ENCODE measurements at regions not wholly inside any gene's neighbourhood (a gene's known extent, or its start where the extent isn't known, plus 50 kb on each side); places are given as distances from the start of the nearest gene placed in this dataset.

DNA sequence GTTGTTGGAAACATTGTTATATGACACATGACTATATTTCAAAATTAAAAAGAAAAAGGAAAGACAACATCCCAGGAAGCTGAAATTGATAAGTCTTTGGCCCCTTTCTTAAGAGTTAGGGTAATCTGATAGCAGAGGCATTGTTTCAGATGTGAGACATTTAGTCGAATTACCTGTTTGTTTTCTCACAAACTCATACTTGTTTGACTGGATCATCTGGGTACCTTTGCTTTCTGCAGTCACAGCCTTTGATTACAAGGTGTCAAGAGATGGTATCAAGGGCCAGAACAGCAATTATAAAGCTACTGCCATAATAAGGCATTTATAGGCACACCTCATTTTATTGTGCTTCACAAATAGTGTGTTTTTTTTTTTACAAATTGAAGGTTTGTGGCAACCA, 136.3 kb downstream of the DUSP10 start:
- DNase-seq: no peak
- H3K4me3 ChIP-seq (ENCODE audit: insufficient read depth, low read depth, low read length): no peak overlapping the region
- H3K36me3 ChIP-seq (replicated peaks; ENCODE audit: control insufficient read depth, insufficient read depth, low read length): no peaks in the 10 kb centered on the region
- no peaks in the 10 kb centered on the region for H3K27me3 ChIP-seq (ENCODE audit: control insufficient read depth, insufficient read depth, low read length)

DNA sequence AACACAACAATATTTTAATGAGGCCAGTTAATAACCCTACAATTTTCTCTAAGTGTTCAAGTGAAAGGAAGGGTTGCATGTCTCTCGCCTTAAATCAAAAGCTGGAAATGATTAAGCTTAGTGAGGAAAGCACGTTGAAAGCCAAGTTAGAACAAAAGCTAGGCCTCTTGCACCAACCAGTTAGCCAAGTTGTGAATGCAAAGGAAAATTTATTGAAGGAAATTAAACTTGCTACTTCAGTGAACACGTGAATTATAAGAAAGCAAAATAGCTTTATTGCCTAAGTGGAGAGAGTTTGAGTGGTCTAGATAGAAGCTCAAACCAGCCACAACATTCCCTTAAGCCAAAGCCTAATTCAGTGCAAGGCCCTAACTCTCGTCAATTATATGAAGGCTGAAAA, 135.6 kb downstream of the DUSP10 start:
- no peak for DNase-seq
- H3K36me3 ChIP-seq (replicated peaks; ENCODE audit: control insufficient read depth, insufficient read depth, low read length): no peaks in the 10 kb centered on the region
- H3K27me3 ChIP-seq (ENCODE audit: control insufficient read depth, insufficient read depth, low read length): no peaks in the 10 kb centered on the region
- H3K4me3 ChIP-seq (ENCODE audit: insufficient read depth, low read depth, low read length): no peak overlapping the region

DNA sequence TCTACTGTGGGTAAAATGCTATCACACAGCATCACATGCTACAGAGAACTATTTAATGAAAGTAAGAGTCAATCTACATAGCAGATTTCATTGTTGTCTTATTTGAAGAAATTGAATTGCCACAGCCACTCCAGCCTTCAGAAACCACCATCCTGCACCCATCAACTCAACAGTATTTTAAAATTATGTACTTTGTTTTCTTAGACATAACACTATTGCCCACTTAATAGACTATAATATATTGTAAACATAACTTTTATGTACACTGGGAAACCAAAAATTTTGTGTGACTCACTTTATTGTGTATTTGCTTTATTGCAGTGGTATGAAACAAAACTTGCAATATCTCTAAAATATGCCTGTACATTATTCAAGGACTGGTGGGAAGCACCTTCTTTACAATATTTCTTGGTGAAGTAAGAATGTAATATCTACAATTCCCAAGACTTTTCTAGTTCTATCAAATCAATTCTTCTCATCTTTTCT, 133.0 kb downstream of the DUSP10 start:
- no peak for DNase-seq
- no peaks in the 10 kb centered on the region for H3K27me3 ChIP-seq (ENCODE audit: control insufficient read depth, insufficient read depth, low read length)
- H3K4me3 ChIP-seq (ENCODE audit: insufficient read depth, low read depth, low read length): no peak overlapping the region
- H3K36me3 ChIP-seq (replicated peaks; ENCODE audit: control insufficient read depth, insufficient read depth, low read length): no peaks in the 10 kb centered on the region

DNA sequence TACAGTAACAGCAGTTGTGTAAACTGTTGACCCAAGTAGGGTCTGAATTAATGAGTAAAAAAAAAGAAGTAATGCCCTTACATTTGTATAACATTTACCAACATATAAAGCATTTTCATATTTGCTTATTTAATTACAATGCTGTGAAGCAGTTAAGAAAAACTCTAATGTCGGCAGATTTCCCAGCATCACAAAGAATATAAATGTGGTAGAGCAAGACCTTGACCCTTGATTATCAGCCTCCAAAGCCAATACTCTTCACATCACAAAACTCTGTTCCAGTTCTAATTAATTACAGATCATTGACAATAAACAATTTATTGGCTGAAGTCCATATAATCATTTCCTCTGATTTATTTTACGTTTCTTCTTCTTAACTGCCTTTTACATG, 130.2 kb downstream of the DUSP10 start:
- no peaks in the 10 kb centered on the region for H3K27me3 ChIP-seq (ENCODE audit: control insufficient read depth, insufficient read depth, low read length)
- H3K4me3 ChIP-seq (ENCODE audit: insufficient read depth, low read depth, low read length): no peak overlapping the region
- no peaks in the 10 kb centered on the region for H3K36me3 ChIP-seq (replicated peaks; ENCODE audit: control insufficient read depth, insufficient read depth, low read length)
- no peak for DNase-seq

DNA sequence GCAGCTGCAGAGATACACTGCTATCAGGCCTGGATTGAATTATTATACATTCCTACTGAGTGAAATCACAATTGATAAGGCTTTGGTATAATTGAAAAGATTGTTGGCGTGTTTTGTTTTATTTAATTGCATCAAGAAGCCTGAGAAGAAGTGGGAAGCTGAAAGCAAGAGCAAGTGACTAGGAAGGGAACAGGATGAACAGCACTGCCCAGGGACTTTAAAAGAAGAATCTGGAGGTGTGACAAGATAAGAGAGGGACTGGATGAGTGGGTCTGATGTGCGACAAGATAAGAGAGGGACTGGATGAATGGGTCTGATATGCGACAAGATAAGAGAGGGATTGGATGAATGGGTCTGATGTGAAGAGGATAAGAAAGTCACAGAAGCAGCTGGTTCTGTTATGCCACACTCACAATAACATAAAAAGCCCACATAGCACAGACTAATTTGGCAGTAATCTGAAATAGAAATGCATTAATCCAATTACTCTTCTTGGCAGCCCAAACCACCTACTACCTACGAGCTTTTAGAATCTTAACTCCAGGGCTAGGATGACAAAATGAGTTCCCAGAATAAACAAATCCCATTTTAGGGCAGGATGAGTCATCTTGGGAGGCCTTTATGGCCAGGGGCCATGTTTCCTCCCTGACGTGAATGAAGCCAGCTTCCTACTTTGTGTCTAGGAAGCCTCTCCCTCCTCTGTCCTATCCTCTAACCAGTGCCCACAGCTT, 129.7 kb downstream of the DUSP10 start:
- no peak overlapping the region for H3K4me3 ChIP-seq (ENCODE audit: insufficient read depth, low read depth, low read length)
- no peaks in the 10 kb centered on the region for H3K27me3 ChIP-seq (ENCODE audit: control insufficient read depth, insufficient read depth, low read length)
- no peak for DNase-seq
- H3K36me3 ChIP-seq (replicated peaks; ENCODE audit: control insufficient read depth, insufficient read depth, low read length): no peaks in the 10 kb centered on the region

DNA sequence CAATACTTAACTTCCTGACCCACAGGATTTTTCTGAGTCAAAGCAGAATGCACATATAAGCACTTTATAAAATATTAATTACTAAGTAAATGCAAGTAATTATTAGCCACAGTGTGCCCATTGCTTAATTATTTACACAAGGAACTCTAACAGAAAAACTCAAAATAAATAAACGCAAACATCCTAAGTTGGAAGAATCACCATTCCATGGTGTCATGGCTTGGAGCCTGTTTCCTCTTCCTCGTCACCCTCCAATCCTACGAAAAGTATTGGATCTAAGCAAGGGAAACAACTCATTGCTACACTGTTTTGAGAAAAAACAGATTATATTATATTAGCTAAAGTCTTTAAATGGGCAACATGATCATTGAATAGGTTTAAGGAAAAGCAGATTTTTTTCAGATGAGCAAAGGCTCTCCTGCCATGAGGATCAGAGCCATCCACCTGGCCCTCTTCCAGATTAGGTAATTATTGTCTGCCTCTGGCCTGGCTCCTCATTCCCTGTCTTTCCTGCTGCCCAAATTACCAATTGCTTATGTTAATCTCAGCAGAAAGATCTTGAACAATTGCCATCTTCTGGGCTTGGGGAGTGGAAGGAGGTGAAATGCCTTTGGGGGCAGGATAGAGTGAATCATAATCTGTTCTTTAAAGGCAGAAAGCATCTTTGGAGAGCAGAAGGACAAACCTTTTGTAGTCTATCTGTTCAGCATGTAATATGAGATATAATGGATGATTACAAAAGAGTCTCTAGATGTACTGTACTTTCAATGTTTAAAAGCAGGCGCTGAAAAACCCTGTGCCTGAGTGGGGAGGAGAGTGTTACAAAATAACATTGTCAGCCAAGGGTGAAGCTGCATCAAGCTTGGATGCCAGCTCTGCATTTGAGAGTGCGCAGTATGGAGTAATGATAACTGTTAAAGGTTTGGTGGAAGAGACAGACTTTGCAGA, 121.2 kb downstream of the DUSP10 start:
- H3K36me3 ChIP-seq (replicated peaks; ENCODE audit: control insufficient read depth, insufficient read depth, low read length): no peaks in the 10 kb centered on the region
- no peak overlapping the region for H3K4me3 ChIP-seq (ENCODE audit: insufficient read depth, low read depth, low read length)
- no peak for DNase-seq
- H3K27me3 ChIP-seq (ENCODE audit: control insufficient read depth, insufficient read depth, low read length): no peaks in the 10 kb centered on the region

DNA sequence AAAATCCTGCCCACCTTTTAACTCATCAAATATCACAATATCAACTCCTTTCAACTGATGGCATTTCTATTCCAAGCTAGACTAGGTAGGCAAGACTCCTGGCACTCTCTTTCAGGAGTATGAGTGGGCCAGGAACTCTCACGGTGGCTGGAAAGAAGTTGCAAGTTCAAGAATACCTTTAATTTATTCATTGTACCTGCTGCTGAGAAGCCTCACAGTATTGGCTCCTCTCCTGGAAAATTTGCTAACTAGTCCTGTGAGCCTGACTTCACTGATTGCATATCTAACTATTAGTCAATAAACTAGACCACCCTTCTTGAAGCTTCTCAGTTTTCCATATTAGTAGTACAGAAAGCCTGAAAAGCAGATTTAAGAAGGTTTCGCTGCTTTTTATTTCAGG, 120.2 kb downstream of the DUSP10 start:
- no peak overlapping the region for H3K4me3 ChIP-seq (ENCODE audit: insufficient read depth, low read depth, low read length)
- no peaks in the 10 kb centered on the region for H3K36me3 ChIP-seq (replicated peaks; ENCODE audit: control insufficient read depth, insufficient read depth, low read length)
- no peaks in the 10 kb centered on the region for H3K27me3 ChIP-seq (ENCODE audit: control insufficient read depth, insufficient read depth, low read length)
- DNase-seq: no peak

DNA sequence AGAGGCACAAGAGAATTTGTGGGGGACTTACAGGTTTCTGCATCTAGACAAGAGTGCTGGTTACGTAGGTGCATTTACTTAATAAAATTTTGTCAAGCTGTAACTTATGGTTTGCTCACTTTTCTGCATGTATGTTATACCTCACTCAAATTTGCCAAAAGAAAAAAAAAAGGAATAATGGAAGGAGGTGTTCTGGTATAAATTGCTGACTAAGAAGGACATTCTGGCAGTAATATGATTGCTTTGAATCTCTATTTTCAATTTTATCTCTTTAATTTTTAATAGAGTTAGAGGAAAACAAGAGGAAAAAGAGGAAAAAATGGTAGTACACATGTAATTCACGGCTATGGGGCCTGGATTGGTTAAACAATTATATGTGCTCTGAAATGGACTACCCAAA, 119.5 kb downstream of the DUSP10 start:
- Histone ChIP-seq H3K4me3 (ENCODE audit: insufficient read depth, low read depth, low read length) (no peak overlapping the region), H3K27me3 (ENCODE audit: control insufficient read depth, insufficient read depth, low read length) (no peaks in the 10 kb centered on the region), H3K36me3 (replicated peaks; ENCODE audit: control insufficient read depth, insufficient read depth, low read length) (no peaks in the 10 kb centered on the region)
- no peak for DNase-seq

DNA sequence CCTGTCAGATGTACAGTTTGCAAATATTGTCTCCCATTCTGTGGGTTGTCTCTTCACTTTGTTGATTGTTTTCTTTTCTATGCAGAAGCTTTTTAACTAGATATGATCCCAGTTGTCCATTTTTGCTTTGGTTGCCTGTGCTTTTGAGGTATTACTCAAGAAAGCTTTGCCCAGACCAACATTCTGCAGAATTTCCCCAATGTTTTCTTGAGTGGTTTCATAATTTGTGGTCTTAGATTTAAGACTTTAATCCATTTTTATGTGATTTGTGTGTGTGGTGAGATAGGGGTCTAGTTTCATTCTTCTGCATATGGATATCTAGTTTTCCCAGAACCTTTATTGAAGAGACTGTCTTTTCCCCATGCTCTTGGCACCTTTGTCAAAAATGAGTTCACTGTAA, 116.9 kb downstream of the DUSP10 start:
- no peaks in the 10 kb centered on the region for H3K36me3 ChIP-seq (replicated peaks; ENCODE audit: control insufficient read depth, insufficient read depth, low read length)
- no peaks in the 10 kb centered on the region for H3K27me3 ChIP-seq (ENCODE audit: control insufficient read depth, insufficient read depth, low read length)
- no peak for DNase-seq

DNA sequence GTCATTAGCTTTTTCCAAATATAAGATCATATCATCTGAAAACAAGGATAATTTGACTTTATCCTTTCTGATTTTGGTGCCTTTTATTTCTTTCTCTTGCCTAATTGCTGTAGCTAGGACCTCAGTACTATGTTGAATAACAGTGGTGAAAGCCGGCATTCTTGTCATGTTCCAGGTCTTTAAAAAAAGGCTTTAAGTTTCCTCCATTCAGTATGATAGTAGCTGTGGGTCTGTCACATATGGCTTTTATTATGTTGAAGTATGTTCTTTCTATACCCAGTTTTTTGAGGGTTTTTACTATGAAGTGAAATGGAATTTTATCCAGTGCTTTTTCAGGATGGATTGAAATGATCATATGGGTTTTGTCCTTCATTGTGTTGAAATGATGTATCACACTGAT, 115.8 kb downstream of the DUSP10 start:
- Histone ChIP-seq H3K36me3 (replicated peaks; ENCODE audit: control insufficient read depth, insufficient read depth, low read length) (no peaks in the 10 kb centered on the region), H3K27me3 (ENCODE audit: control insufficient read depth, insufficient read depth, low read length) (no peaks in the 10 kb centered on the region), H3K4me3 (ENCODE audit: insufficient read depth, low read depth, low read length) (no peak overlapping the region)
- no peak for DNase-seq

More for the DNA sequence above, 116.9 kb downstream of the DUSP10 start:
- no peak overlapping the region for H3K4me3 ChIP-seq (ENCODE audit: insufficient read depth, low read depth, low read length)

DNA sequence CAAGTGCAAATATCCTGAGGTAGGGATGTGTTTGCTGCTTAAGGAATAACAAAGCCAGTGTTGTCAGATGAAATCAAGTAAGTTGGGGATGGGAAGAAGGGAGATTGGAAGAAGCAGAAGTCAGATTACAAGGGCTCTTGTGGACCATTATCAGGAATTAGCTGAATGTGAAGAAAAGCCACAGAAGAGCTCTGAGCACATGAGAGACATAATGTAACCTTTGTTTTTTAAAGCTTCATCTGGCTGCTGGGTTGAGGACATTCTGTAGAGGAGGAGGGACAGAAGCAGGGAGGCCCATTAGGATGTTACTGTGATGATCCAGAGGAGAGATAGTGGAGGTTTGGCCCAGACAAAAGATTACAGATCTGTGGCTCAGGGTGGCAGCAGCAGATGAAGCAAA, 111.7 kb downstream of the DUSP10 start:
- Histone ChIP-seq H3K36me3 (replicated peaks; ENCODE audit: control insufficient read depth, insufficient read depth, low read length) (no peaks in the 10 kb centered on the region), H3K27me3 (ENCODE audit: control insufficient read depth, insufficient read depth, low read length) (no peaks in the 10 kb centered on the region), H3K4me3 (ENCODE audit: insufficient read depth, low read depth, low read length) (no peak overlapping the region)
- no peak for DNase-seq

DNA sequence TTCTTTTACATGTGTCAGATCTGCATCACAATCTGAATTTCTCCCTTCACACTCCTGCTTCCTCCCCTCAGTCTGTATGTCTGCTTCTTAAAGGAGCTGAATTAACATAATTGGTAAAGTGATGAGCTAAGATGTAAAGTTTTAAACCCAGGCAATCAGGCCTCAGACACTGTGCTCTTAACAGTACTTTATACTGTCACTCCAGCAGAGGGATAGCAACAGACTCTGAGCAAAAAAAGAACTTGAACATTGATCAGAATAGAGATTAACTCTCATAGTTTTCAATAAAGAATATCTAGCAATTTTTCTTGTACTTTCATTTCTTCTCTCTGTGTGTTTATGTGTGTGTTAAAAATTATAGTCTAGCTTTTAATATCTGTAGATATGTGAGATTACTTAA, 110.3 kb downstream of the DUSP10 start:
- Histone ChIP-seq H3K4me3 (ENCODE audit: insufficient read depth, low read depth, low read length) (no peak overlapping the region), H3K36me3 (replicated peaks; ENCODE audit: control insufficient read depth, insufficient read depth, low read length) (no peaks in the 10 kb centered on the region), H3K27me3 (ENCODE audit: control insufficient read depth, insufficient read depth, low read length) (no peaks in the 10 kb centered on the region)
- no peak for DNase-seq

DNA sequence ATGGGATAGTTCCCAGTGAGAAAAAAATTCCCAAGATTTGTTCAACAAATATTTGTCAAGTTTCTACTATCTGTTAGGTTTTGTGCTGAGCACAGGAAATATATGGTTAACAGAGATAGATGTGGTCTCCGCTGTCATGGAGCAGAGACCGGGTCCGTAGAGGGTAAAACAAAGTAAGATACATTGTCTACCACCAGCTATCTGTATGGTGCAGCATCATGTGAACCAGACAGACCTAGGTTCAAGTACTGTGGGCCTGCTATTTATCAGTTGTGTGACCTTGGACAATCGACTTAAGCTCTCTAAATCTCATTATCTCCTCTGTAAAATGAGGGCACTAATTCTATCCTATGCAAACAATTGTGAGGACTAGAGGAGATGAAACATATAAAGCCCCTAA, 109.8 kb downstream of the DUSP10 start:
- H3K36me3 ChIP-seq (replicated peaks; ENCODE audit: control insufficient read depth, insufficient read depth, low read length): no peaks in the 10 kb centered on the region
- H3K27me3 ChIP-seq (ENCODE audit: control insufficient read depth, insufficient read depth, low read length): no peaks in the 10 kb centered on the region
- no peak overlapping the region for H3K4me3 ChIP-seq (ENCODE audit: insufficient read depth, low read depth, low read length)
- DNase-seq: no peak

DNA sequence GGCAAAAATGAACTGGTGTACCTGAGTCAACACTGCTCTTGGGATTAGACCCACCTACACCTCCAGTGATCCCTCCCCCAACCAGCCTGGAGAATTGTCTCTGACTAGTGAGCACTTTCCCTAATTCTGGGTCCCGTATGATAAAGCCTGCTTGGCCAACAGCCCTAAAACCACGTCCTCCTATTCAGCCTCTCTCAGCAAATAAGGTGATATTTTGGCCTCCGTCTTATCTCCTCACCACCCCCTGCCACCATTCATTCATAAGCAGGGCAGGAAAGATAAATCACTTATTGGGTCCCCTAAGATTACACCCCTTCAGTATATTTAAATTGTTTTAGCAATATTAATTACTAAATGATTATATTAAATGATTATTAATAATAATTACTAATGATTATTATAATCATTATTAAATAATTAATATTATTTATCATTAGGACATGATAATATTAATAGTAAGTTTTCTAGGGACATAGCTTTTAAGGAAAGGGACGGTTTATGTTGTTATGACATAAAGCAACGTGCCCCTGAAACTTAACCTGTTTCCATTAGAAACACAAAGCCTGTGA, 108.0 kb downstream of the DUSP10 start:
- Histone ChIP-seq H3K27me3 (ENCODE audit: control insufficient read depth, insufficient read depth, low read length) (no peaks in the 10 kb centered on the region), H3K36me3 (replicated peaks; ENCODE audit: control insufficient read depth, insufficient read depth, low read length) (no peaks in the 10 kb centered on the region), H3K4me3 (ENCODE audit: insufficient read depth, low read depth, low read length) (no peak overlapping the region)
- no peak for DNase-seq

DNA sequence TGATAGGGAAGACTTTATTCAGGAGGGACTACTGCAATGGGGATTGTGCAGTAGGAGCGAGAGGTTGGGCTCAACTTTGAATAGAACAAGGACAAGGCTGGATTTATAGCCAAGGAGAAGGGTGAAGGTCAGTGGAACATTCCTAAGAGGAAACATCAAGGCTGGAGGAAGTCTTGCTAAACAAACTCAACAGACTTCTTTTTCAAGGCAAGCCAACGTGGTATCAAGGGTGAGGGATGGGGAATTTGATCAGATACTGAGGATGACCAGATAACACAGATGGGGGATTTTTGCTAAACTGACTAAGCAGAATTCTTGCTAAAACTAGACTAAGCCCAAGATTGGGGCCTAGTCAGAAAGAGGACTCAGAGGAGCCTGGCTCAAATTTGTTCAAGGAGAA, 107.3 kb downstream of the DUSP10 start:
- Histone ChIP-seq H3K36me3 (replicated peaks; ENCODE audit: control insufficient read depth, insufficient read depth, low read length) (no peaks in the 10 kb centered on the region), H3K27me3 (ENCODE audit: control insufficient read depth, insufficient read depth, low read length) (no peaks in the 10 kb centered on the region), H3K4me3 (ENCODE audit: insufficient read depth, low read depth, low read length) (no peak overlapping the region)
- no peak for DNase-seq

All from H7 (cell line).